ENCODE measurements at regions not wholly inside any gene's neighbourhood (a gene's known extent, or its start where the extent isn't known, plus 50 kb on each side); places are given as distances from the start of the nearest gene placed in this dataset.

GRCh38 chr18:61955644-61956043 is 62.8 kb upstream of the RNF152 start:
- intact Hi-C loops (cut with DNase I), result no loop called here
- H3K4me1 ChIP-seq, result no peaks in the 10 kb centered on the region
- 70 to 74% methylated on average over 2 of the region's 2 CpGs for whole genome bisulfite sequencing, 2 donors
- H3K9me3 ChIP-seq, result no peaks in the 10 kb centered on the region
- H3K27me3 ChIP-seq, result no peaks in the 10 kb centered on the region
- ATAC-seq (no peak), DNase-seq (no peak)
- no peaks in the 10 kb centered on the region for H3K36me3 ChIP-seq (replicated peaks in 1 of 2; ENCODE audit: insufficient read depth in 1 of 2, low read depth in 2 of 2)
- no peak overlapping the region for H3K4me3 ChIP-seq
- TF ChIP-seq POLR2A (IDR thresholded peaks at IDR 0.05) (no peak), CTCF (IDR thresholded peaks at IDR 0.05) (no peak)
- H3K27ac ChIP-seq, result no peak overlapping the region

- ATAC-seq, result no peak
These were observed 61.4 kb upstream of the RNF152 start for GRCh38 chr18:61954096-61954746.

GRCh38 chr18:61953641-61954040 is 60.8 kb upstream of the RNF152 start:
- no peak overlapping the region for H3K27ac ChIP-seq
- intact Hi-C loops (cut with DNase I), result no loop called here
- TF ChIP-seq CTCF (IDR thresholded peaks at IDR 0.05) (no peak), POLR2A (IDR thresholded peaks at IDR 0.05) (no peak)
- H3K27me3 ChIP-seq, result no peaks in the 10 kb centered on the region
- 60 to 84% methylated on average over 5 of the region's 5 CpGs for WGBS, 2 donors
- no peaks in the 10 kb centered on the region for H3K9me3 ChIP-seq
- ATAC-seq, result no peak
- H3K36me3 ChIP-seq (replicated peaks in 1 of 2; ENCODE audit: insufficient read depth in 1 of 2, low read depth in 2 of 2), result no peaks in the 10 kb centered on the region
- DNase-seq, result no peak
- no peak overlapping the region for H3K4me3 ChIP-seq
- no peaks in the 10 kb centered on the region for H3K4me1 ChIP-seq

More at GRCh38 chr18:61954096-61954746, 61.4 kb upstream of the RNF152 start:
- Histone ChIP-seq H3K4me3 (no peak overlapping the region), H3K36me3 (replicated peaks in 1 of 2; ENCODE audit: insufficient read depth in 1 of 2, low read depth in 2 of 2) (no peaks in the 10 kb centered on the region), H3K4me1 (no peaks in the 10 kb centered on the region), H3K27ac (no peak overlapping the region), H3K9me3 (no peaks in the 10 kb centered on the region), H3K27me3 (no peaks in the 10 kb centered on the region)
- intact Hi-C loops (cut with DNase I), result no loop called here
- no peak for DNase-seq
- TF ChIP-seq CTCF (IDR thresholded peaks at IDR 0.05), result no peak
- no peak for TF ChIP-seq POLR2A (IDR thresholded peaks at IDR 0.05)
- WGBS, 2 donors, result 74 to 89% methylated on average over 5 of the region's 5 CpGs

GRCh38 chr18:61953161-61953560 is 60.4 kb upstream of the RNF152 start:
- H3K9me3 ChIP-seq, result no peaks in the 10 kb centered on the region
- no peak for DNase-seq
- 87 to 88% methylated on average over 5 of the region's 5 CpGs for WGBS, 2 donors
- ATAC-seq, result no peak
- no peak overlapping the region for H3K27ac ChIP-seq
- no peaks in the 10 kb centered on the region for H3K4me1 ChIP-seq
- TF ChIP-seq CTCF (IDR thresholded peaks at IDR 0.05) (no peak), POLR2A (IDR thresholded peaks at IDR 0.05) (no peak)
- intact Hi-C loops (cut with DNase I), result no loop called here
- H3K36me3 ChIP-seq (replicated peaks in 1 of 2; ENCODE audit: insufficient read depth in 1 of 2, low read depth in 2 of 2), result no peaks in the 10 kb centered on the region
- no peaks in the 10 kb centered on the region for H3K27me3 ChIP-seq
- H3K4me3 ChIP-seq, result no peak overlapping the region

GRCh38 chr18:61951396-61951795 is 58.6 kb upstream of the RNF152 start:
- H3K4me3 ChIP-seq, result no peak overlapping the region
- ATAC-seq, result no peak

More at GRCh38 chr18:61951396-61951795, 58.6 kb upstream of the RNF152 start:
- Histone ChIP-seq H3K9me3 (no peaks in the 10 kb centered on the region), H3K27me3 (no peaks in the 10 kb centered on the region), H3K27ac (no peak overlapping the region), H3K4me1 (no peaks in the 10 kb centered on the region), H3K36me3 (replicated peaks in 1 of 2; ENCODE audit: insufficient read depth in 1 of 2, low read depth in 2 of 2) (no peaks in the 10 kb centered on the region)
- intact Hi-C loops (cut with DNase I), result no loop called here
- no peak for DNase-seq
- no peak for TF ChIP-seq CTCF (IDR thresholded peaks at IDR 0.05)
- TF ChIP-seq POLR2A (IDR thresholded peaks at IDR 0.05), result no peak
- WGBS, 2 donors, result 91 to 92% methylated on average over 6 of the region's 6 CpGs
